ENCODE measurements at regions not wholly inside any gene's neighbourhood (a gene's known extent, or its start where the extent isn't known, plus 50 kb on each side); places are given as distances from the start of the nearest gene placed in this dataset.

DNA sequence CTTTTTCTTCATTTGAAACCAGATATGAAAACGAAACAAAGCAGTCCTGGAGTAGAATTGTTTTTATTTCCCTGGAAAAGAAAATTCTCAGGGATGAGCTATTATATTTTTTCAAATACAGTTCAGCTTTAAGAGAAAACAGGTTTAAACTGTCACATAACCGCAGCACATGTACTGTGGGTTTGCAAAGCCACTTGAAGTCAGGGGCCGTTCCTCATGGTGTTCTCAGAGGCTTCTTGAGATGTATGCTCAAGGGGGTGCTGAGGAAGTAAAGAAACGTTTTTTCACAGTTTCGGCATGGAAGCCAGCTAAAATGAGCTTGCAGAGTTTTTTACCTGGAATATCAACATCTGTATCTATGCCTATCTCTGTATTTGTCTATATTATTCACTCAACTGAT lies 225.3 kb downstream of the MC4R start:
- intact Hi-C loops (cut with DNase I), result no loop called here
- Histone ChIP-seq H3K36me3 (no peaks in the 10 kb centered on the region), H3K27me3 (no peaks in the 10 kb centered on the region), H3K27ac (no peak overlapping the region), H3K9me3 (no peaks in the 10 kb centered on the region), H3K4me1 (no peaks in the 10 kb centered on the region), H3K4me3 (replicated peaks in 1 of 3) (no peak overlapping the region)
- peak in 1 of 2 donors; percentile 2 for DNase-seq
- TF ChIP-seq CTCF (IDR thresholded peaks at IDR 0.05) (no peak), POLR2A (IDR thresholded peaks at IDR 0.05) (no peak)
- WGBS, 2 donors, result 33 to 38% methylated on average over 5 of the region's 5 CpGs

GRCh38 chr18:60146220-60146960 lies 226.2 kb downstream of the MC4R start:
- DNase-seq, result no peak
- Histone ChIP-seq H3K9me3 (no peaks in the 10 kb centered on the region), H3K4me1 (no peaks in the 10 kb centered on the region), H3K4me3 (replicated peaks in 1 of 3) (no peak overlapping the region), H3K27ac (no peak overlapping the region), H3K36me3 (no peaks in the 10 kb centered on the region), H3K27me3 (no peaks in the 10 kb centered on the region)
- intact Hi-C loops (cut with DNase I), result no loop called here
- 92 to 93% methylated on average over 11 of the region's 11 CpGs for WGBS, 2 donors
- TF ChIP-seq POLR2A (IDR thresholded peaks at IDR 0.05), result no peak
- TF ChIP-seq CTCF (IDR thresholded peaks at IDR 0.05), result no peak

DNA sequence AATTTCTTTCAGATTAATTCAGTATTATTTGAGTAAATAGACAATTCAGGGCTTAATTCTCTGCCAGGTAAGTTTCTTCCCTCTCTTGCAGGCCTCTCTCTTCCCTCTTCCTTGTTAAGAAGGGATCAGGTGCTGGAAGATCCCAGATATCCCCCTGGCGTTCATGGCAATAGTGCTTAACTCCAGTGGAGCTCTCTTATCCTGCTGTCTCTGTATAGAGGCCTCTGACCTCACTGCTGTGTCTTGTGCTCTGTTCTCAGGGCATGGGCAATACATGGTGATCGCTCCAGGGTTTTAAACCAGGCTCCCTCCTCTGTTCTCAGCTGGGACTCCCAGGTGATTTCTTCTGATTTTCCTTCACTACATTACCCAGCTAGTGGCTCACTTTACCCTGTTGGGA lies 226.8 kb downstream of the MC4R start:
- no peaks in the 10 kb centered on the region for H3K27me3 ChIP-seq
- H3K9me3 ChIP-seq, result no peaks in the 10 kb centered on the region
- H3K4me1 ChIP-seq, result no peaks in the 10 kb centered on the region
- H3K36me3 ChIP-seq, result no peaks in the 10 kb centered on the region
- TF ChIP-seq POLR2A (IDR thresholded peaks at IDR 0.05) (no peak), CTCF (IDR thresholded peaks at IDR 0.05) (no peak)
- DNase-seq, result no peak
- intact Hi-C loops (cut with DNase I), result no loop called here
- H3K27ac ChIP-seq, result no peak overlapping the region
- WGBS, 2 donors, result 93 to 96% methylated on average over 2 of the region's 2 CpGs
- no peak overlapping the region for H3K4me3 ChIP-seq (replicated peaks in 1 of 3)

- Histone ChIP-seq H3K36me3 (no peaks in the 10 kb centered on the region), H3K9me3 (no peaks in the 10 kb centered on the region), H3K4me3 (replicated peaks in 1 of 3) (no peak overlapping the region), H3K27ac (no peak overlapping the region), H3K27me3 (no peaks in the 10 kb centered on the region), H3K4me1 (no peaks in the 10 kb centered on the region)
- intact Hi-C loops (cut with DNase I), result no loop called here
- TF ChIP-seq POLR2A (IDR thresholded peaks at IDR 0.05) (no peak), CTCF (IDR thresholded peaks at IDR 0.05) (no peak)
- WGBS, 2 donors, result 95 to 100% methylated on average over 1 of the region's 1 CpG
- DNase-seq, result no peak
Observed at GRCh38 chr18:60134806-60135205, 235.0 kb downstream of the PMAIP1 start.

DNA sequence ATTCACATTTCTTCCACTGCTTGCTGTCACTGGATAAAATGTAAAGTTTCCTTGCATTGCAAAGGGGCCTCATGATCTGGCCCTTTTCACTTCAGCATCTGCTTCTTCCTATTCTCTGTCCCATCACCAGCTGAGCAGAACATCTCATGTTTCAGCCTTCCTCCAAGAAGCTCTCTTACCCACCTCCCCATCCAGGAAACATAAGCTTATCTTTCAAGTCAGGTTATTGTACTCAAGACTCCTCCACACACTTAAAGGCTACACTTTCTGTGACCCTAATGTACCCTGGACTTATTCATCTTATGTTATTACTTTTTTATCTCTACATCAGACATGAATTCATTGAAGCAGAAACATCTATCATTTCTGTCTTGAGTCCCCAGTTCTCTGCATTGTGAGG lies 230.5 kb downstream of the PMAIP1 start:
- TF ChIP-seq CTCF (IDR thresholded peaks at IDR 0.05) (no peak), POLR2A (IDR thresholded peaks at IDR 0.05) (no peak)
- intact Hi-C loops (cut with DNase I), result no loop called here

More for the DNA sequence above, 230.5 kb downstream of the PMAIP1 start:
- H3K36me3 ChIP-seq, result no peaks in the 10 kb centered on the region
- no peaks in the 10 kb centered on the region for H3K9me3 ChIP-seq
- no peak overlapping the region for H3K4me3 ChIP-seq (replicated peaks in 1 of 3)
- no peaks in the 10 kb centered on the region for H3K27me3 ChIP-seq
- DNase-seq, result no peak
- no peaks in the 10 kb centered on the region for H3K4me1 ChIP-seq
- no peak overlapping the region for H3K27ac ChIP-seq
